ENCODE measurements at regions not wholly inside any gene's neighbourhood (a gene's known extent, or its start where the extent isn't known, plus 50 kb on each side); places are given as distances from the start of the nearest gene placed in this dataset.

- DNase-seq = no peak
These were observed 202.9 kb downstream of the NXNL2 start for GRCh38 chr9:88737876-88738275.

- DNase-seq = no peak
These were observed 203.7 kb downstream of the NXNL2 start for GRCh38 chr9:88738709-88739108.

GRCh38 chr9:88739373-88739772, 204.4 kb downstream of the NXNL2 start:
- DNase-seq = no peak

GRCh38 chr9:88740844-88741243, 205.9 kb downstream of the NXNL2 start:
- DNase-seq = no peak

GRCh38 chr9:88741335-88741734, 206.4 kb downstream of the NXNL2 start:
- DNase-seq = no peak

- no peak for DNase-seq
These were observed 207.5 kb downstream of the NXNL2 start for GRCh38 chr9:88742483-88742882.

GRCh38 chr9:88742905-88743304, 207.9 kb downstream of the NXNL2 start:
- DNase-seq = no peak

GRCh38 chr9:88745276-88746001, 210.5 kb downstream of the NXNL2 start:
- no peak for DNase-seq

GRCh38 chr9:88746029-88746742, 211.2 kb downstream of the NXNL2 start:
- no peak for DNase-seq

GRCh38 chr9:88746743-88747398, 211.9 kb downstream of the NXNL2 start:
- no peak for DNase-seq

GRCh38 chr9:88747768-88748167, 212.8 kb downstream of the NXNL2 start:
- DNase-seq = no peak

GRCh38 chr9:88748566-88749261, 213.7 kb downstream of the NXNL2 start:
- no peak for DNase-seq

GRCh38 chr9:88749420-88749819, 214.4 kb downstream of the NXNL2 start:
- no peak for DNase-seq

GRCh38 chr9:88750832-88751360, 215.9 kb downstream of the NXNL2 start:
- DNase-seq = no peak

GRCh38 chr9:88751781-88752180, 216.8 kb downstream of the NXNL2 start:
- no peak for DNase-seq

GRCh38 chr9:88753691-88754367, 218.9 kb downstream of the NXNL2 start:
- DNase-seq = no peak

GRCh38 chr9:88754452-88754851, 219.5 kb downstream of the NXNL2 start:
- DNase-seq = no peak

GRCh38 chr9:88754886-88755285, 219.9 kb downstream of the NXNL2 start:
- DNase-seq = no peak

GRCh38 chr9:88757406-88758010, 222.5 kb downstream of the NXNL2 start:
- DNase-seq = no peak

- DNase-seq = no peak
These were observed 224.4 kb downstream of the NXNL2 start for GRCh38 chr9:88759364-88759763.

GRCh38 chr9:88766778-88767503, 224.3 kb upstream of the S1PR3 start:
- DNase-seq = no peak

- no peak for DNase-seq
These were observed 223.8 kb upstream of the S1PR3 start for GRCh38 chr9:88767504-88767790.
